ENCODE measurements at regions not wholly inside any gene's neighbourhood (a gene's known extent, or its start where the extent isn't known, plus 50 kb on each side); places are given as distances from the start of the nearest gene placed in this dataset.

DNA sequence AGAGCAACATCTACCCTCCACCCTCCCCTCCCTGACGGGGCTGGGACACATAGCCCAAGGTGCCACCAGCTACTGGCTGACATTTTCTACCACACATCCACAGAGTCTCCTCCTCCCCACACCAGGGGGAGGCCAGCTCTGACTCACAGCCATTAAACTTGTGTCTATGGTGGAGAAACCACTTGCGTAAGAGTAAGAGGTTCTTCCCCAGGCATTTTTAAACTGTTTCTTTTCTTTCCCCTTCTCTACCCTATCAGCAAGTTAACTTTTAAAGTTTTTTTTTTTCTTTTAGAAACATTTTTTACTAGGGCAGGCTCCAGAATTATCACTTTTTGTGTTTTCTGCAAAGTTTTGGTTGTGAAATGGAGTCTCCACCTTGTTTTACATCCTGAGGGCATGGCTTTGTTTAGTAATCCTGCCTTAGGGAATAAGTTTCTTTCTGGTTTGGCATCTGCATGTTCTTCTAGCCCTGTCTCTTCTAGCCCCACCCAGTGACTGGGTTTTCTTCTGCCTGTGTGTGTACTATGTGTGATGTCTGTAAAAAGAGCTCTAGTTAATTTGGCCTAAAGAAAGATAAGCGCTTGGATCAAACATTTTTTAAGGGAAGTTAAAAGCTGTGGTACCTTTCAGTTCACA is 148.8 kb upstream of the GADL1 start:
- Mint-ChIP-seq H3K27ac (no peak overlapping the region), H3K27me3 (peaks cover 2% of the 10 kb centered on the region), H3K4me1 (no peaks in the 10 kb centered on the region), H3K36me3 (no peaks in the 10 kb centered on the region), H3K4me3 (no peak overlapping the region), H3K9me3 (peaks cover 6% of the 10 kb centered on the region)
- POLR2A ChIA-PET: no interaction called here
- ATAC-seq (ENCODE audit: low read depth): no peak
- DNase-seq: no peak

DNA sequence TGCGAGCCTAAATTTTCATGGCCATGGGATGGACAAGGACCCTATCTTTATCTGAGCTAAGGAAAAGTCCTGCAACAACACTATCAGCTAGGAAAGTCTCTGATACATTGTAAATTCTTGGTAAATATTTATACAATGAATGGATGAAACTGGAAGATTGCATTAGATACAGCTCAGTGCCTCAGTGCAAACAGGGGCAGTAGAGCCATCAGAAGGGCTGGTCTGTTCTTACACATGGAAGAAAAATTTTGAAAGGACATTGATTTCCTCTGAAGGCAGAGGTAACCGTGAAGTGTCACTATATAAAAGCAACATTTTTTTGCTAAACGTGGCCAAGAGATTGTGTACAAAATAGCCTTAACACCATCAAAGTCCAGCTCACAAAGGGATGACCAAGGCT is 153.2 kb upstream of the GADL1 start:
- H3K36me3 Mint-ChIP-seq: no peaks in the 10 kb centered on the region
- ATAC-seq (ENCODE audit: low read depth) (no peak), DNase-seq (no peak)
- POLR2A ChIA-PET: no interaction called here
- no peak overlapping the region for H3K4me3 Mint-ChIP-seq
- peaks cover 11% of the 10 kb centered on the region for H3K9me3 Mint-ChIP-seq
- H3K27ac Mint-ChIP-seq: no peak overlapping the region
- H3K4me1 Mint-ChIP-seq: peaks cover 4% of the 10 kb centered on the region
- H3K27me3 Mint-ChIP-seq: peaks cover 2% of the 10 kb centered on the region

DNA sequence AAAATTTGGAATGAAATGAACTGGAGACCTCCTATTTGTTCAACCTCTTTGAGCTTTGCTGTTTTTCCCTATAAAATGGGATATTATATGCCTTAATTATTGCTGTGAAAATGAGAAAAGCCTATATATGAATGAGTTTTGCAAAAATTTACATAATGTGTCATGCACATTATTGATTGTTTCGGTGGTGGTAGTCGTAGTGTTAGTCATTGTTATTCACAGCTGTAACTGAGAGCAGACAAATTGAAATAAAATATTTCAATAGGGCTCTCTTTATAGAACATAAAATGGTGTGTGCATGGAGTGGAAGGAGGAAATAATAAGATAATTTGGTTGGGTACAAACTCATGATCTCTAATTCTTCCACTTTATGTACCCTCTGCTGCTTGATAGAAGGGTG is 153.7 kb upstream of the GADL1 start:
- ATAC-seq (ENCODE audit: low read depth) (no peak), DNase-seq (no peak)
- Mint-ChIP-seq H3K27ac (no peak overlapping the region), H3K27me3 (peaks cover 2% of the 10 kb centered on the region), H3K36me3 (no peaks in the 10 kb centered on the region), H3K4me3 (no peak overlapping the region), H3K9me3 (peaks cover 11% of the 10 kb centered on the region), H3K4me1 (peaks cover 4% of the 10 kb centered on the region)
- POLR2A ChIA-PET: no interaction called here

- no peak overlapping the region for H3K27ac Mint-ChIP-seq
Observed at GRCh38 chr3:31050296-31050695, 155.8 kb upstream of the GADL1 start.

DNA sequence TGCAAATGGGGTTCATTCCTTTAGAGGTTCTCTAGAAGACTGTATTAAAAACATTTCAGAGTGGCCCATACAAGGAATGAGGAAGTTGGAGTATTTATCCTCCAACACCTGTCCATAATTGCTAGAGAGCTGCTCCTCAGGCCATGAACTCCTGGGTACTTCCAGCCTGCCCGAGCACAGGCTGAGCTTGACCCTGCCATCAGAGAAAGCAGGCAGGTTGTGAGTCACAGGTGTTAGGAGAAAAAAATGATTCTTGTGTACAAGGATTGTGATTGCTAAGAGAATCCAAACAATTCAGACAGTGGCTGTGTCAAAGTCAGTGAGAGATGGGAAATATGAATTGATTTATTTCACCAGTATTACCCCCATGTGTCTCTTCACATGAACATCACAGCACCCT is 156.8 kb upstream of the GADL1 start:
- no peak overlapping the region for H3K4me3 Mint-ChIP-seq
- H3K9me3 Mint-ChIP-seq: peaks cover 8% of the 10 kb centered on the region
- ATAC-seq (ENCODE audit: low read depth): no peak
- no peak for DNase-seq
- POLR2A ChIA-PET: no interaction called here
- H3K27me3 Mint-ChIP-seq: peaks cover 2% of the 10 kb centered on the region
- peaks cover 4% of the 10 kb centered on the region for H3K4me1 Mint-ChIP-seq
- no peaks in the 10 kb centered on the region for H3K36me3 Mint-ChIP-seq
- no peak overlapping the region for H3K27ac Mint-ChIP-seq

More at GRCh38 chr3:31050296-31050695, 155.8 kb upstream of the GADL1 start:
- Mint-ChIP-seq H3K9me3 (peaks cover 8% of the 10 kb centered on the region), H3K36me3 (no peaks in the 10 kb centered on the region), H3K4me3 (no peak overlapping the region), H3K27me3 (peaks cover 2% of the 10 kb centered on the region), H3K4me1 (peaks cover 4% of the 10 kb centered on the region)
- no peak for ATAC-seq (ENCODE audit: low read depth)
- no peak for DNase-seq
- POLR2A ChIA-PET: no interaction called here

GRCh38 chr3:31053299-31053698 is 158.8 kb upstream of the GADL1 start:
- Mint-ChIP-seq H3K27me3 (no peaks in the 10 kb centered on the region), H3K27ac (no peak overlapping the region), H3K36me3 (peaks cover 1% of the 10 kb centered on the region), H3K4me3 (no peak overlapping the region), H3K9me3 (peaks cover 9% of the 10 kb centered on the region), H3K4me1 (peaks cover 4% of the 10 kb centered on the region)
- ATAC-seq (ENCODE audit: low read depth) (no peak), DNase-seq (no peak)
- POLR2A ChIA-PET: no interaction called here

DNA sequence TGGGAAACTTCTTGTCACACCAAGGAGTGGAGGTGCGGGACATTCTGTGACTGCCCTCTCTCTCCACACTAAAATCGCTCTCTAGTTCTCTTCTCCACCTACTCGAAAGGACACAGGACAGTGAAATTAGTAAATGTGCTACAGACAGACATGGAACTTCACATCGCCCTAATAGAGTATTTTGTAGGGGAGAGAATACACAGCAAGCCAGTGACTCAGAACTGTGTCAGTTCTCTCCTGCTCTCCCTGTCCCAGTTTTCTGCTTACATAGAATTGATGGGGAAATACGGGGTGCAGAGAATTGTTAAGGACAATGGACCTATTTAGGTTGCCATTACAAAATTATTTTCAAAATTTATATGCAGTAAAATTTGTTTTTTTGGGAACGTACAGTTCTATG is 159.6 kb upstream of the GADL1 start:
- H3K4me3 Mint-ChIP-seq: no peak overlapping the region
- no peaks in the 10 kb centered on the region for H3K27me3 Mint-ChIP-seq
- peaks cover 1% of the 10 kb centered on the region for H3K36me3 Mint-ChIP-seq
- peaks cover 4% of the 10 kb centered on the region for H3K4me1 Mint-ChIP-seq
- no peak for ATAC-seq (ENCODE audit: low read depth)
- DNase-seq: no peak
- POLR2A ChIA-PET: no interaction called here
- peaks cover 10% of the 10 kb centered on the region for H3K9me3 Mint-ChIP-seq
- no peak overlapping the region for H3K27ac Mint-ChIP-seq

- no peaks in the 10 kb centered on the region for H3K27me3 Mint-ChIP-seq
- peaks cover 3% of the 10 kb centered on the region for H3K36me3 Mint-ChIP-seq
- POLR2A ChIA-PET: no interaction called here
- no peak for DNase-seq
- H3K4me1 Mint-ChIP-seq: no peaks in the 10 kb centered on the region
- H3K9me3 Mint-ChIP-seq: peaks cover 9% of the 10 kb centered on the region
- H3K4me3 Mint-ChIP-seq: no peak overlapping the region
- ATAC-seq (ENCODE audit: low read depth): no peak
- no peak overlapping the region for H3K27ac Mint-ChIP-seq
Observed at GRCh38 chr3:31055757-31056156, 161.3 kb upstream of the GADL1 start.

DNA sequence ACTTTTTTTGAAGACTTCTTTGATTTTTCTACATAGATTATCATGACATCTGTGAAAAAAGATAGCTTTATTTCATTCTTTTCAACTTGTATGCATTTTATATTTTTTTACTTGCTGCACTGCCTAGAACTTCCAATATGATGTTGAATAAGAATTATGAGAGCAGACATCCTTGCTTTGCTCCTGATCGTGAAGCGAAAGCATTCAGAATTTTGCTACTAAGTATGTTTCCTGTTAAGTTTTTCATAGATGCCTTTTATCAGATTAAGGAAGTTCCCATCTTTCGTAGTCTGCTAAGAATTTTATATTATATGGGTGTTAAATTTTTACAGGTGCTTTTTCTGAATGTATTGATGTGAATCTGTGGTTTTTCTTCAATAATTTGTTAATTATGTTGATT is 163.4 kb upstream of the GADL1 start:
- ATAC-seq (ENCODE audit: low read depth) (no peak), DNase-seq (no peak)
- POLR2A ChIA-PET: no interaction called here
- H3K27ac Mint-ChIP-seq: no peak overlapping the region
- no peak overlapping the region for H3K4me3 Mint-ChIP-seq
- no peaks in the 10 kb centered on the region for H3K27me3 Mint-ChIP-seq
- H3K36me3 Mint-ChIP-seq: peaks cover 3% of the 10 kb centered on the region
- no peaks in the 10 kb centered on the region for H3K4me1 Mint-ChIP-seq
- peaks cover 5% of the 10 kb centered on the region for H3K9me3 Mint-ChIP-seq

DNA sequence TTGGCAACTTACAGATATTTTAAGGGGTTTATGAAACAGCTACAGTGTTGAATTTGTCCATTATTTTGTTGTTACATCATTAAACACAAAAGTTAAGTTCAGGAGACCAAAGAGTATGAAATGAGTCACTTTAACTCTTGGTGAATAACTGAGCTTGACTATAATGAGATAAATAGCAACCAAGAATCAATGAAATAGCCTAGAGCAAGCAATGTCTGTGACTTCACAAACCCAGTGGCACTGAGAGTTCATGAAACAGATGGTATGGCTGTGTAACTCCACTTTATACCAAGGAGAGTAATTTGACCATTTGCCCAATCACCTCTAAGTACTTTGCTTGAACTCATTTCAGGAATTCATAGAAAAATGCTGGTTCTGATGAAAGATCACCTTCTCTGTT is 169.6 kb upstream of the GADL1 start:
- POLR2A ChIA-PET: no interaction called here
- Mint-ChIP-seq H3K27me3 (no peaks in the 10 kb centered on the region), H3K27ac (no peak overlapping the region), H3K9me3 (peaks cover 3% of the 10 kb centered on the region), H3K4me1 (no peaks in the 10 kb centered on the region), H3K4me3 (no peak overlapping the region), H3K36me3 (peaks cover 2% of the 10 kb centered on the region)
- DNase-seq: no peak
- ATAC-seq (ENCODE audit: low read depth): no peak

- Mint-ChIP-seq H3K27ac (no peak overlapping the region), H3K27me3 (no peaks in the 10 kb centered on the region), H3K36me3 (no peaks in the 10 kb centered on the region), H3K4me3 (no peak overlapping the region), H3K9me3 (no peaks in the 10 kb centered on the region), H3K4me1 (no peaks in the 10 kb centered on the region)
- DNase-seq: no peak
- POLR2A ChIA-PET: no interaction called here
- no peak for ATAC-seq (ENCODE audit: low read depth)
Observed at GRCh38 chr3:31065765-31066164, 171.3 kb upstream of the GADL1 start.

DNA sequence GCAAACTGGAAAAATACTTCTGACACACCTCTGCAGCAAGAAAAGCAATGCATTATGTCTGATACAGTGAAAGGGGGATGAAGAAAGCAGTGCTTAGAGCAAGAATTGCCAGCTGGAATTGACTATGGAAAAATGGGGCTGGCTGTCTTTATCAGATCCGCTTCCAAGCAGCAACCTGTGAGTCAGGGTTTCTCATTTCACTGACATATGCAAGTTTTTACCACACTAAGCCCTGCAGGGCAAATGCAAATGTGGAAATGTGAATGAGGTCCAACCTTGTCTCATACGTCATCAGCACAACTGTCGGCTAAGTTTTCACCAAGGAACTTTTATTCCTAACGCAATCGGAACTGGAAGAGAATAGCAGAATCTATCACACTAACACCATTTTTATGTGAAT is 172.5 kb upstream of the GADL1 start:
- H3K36me3 Mint-ChIP-seq: no peaks in the 10 kb centered on the region
- no peak for ATAC-seq (ENCODE audit: low read depth)
- POLR2A ChIA-PET: no interaction called here
- DNase-seq: no peak
- no peak overlapping the region for H3K27ac Mint-ChIP-seq
- peaks cover 2% of the 10 kb centered on the region for H3K9me3 Mint-ChIP-seq
- H3K4me3 Mint-ChIP-seq: no peak overlapping the region
- no peaks in the 10 kb centered on the region for H3K27me3 Mint-ChIP-seq
- no peaks in the 10 kb centered on the region for H3K4me1 Mint-ChIP-seq

GRCh38 chr3:31075471-31075870 is 181.0 kb upstream of the GADL1 start:
- ATAC-seq (ENCODE audit: low read depth): no peak

GRCh38 chr3:31075876-31076275 is 181.4 kb upstream of the GADL1 start:
- Mint-ChIP-seq H3K4me1 (peaks cover 10% of the 10 kb centered on the region), H3K9me3 (peaks cover 4% of the 10 kb centered on the region), H3K27ac (no peak overlapping the region), H3K4me3 (no peak overlapping the region), H3K27me3 (no peaks in the 10 kb centered on the region), H3K36me3 (peaks cover 2% of the 10 kb centered on the region)
- POLR2A ChIA-PET: no interaction called here
- no peak for ATAC-seq (ENCODE audit: low read depth)
- DNase-seq: no peak

More at GRCh38 chr3:31075471-31075870, 181.0 kb upstream of the GADL1 start:
- no peak overlapping the region for H3K4me3 Mint-ChIP-seq
- no peak overlapping the region for H3K27ac Mint-ChIP-seq
- H3K9me3 Mint-ChIP-seq: peaks cover 4% of the 10 kb centered on the region
- peaks cover 10% of the 10 kb centered on the region for H3K4me1 Mint-ChIP-seq
- no peaks in the 10 kb centered on the region for H3K27me3 Mint-ChIP-seq
- POLR2A ChIA-PET: no interaction called here
- DNase-seq: no peak
- peaks cover 2% of the 10 kb centered on the region for H3K36me3 Mint-ChIP-seq
